Stimulated activated CD4-positive, alpha-beta T cell treated with anti-CD3 and anti-CD28 coated beads, TNF-alpha, amount 100 ng/mL, for 4 hours (primary cell): ENCODE measurements at regions not wholly inside any gene's neighbourhood (a gene's known extent, or its start where the extent isn't known, plus 50 kb on each side); places are given as distances from the start of the nearest gene placed in this dataset.
"Not testable (repeated sequence)": the region's sequence is repeated elsewhere in the genome, so short reads cannot be mapped to it uniquely, and the experiment has no call there.

Experiments
- DNase-seq, 3 experiments: peaks; one replicate each; pipeline ENCODE4 v3.0.0-alpha.2; 2020; ENCODE audit warnings: low read depth in 3 of 3

- no peak for DNase-seq
These were observed 242.0 kb downstream of the ARHGAP12 start for GRCh38 chr10:31686599-31686998.

GRCh38 chr10:31683682-31684081 is 244.9 kb downstream of the ARHGAP12 start:
- no peak for DNase-seq

- DNase-seq: no peak
These were observed 248.7 kb downstream of the ARHGAP12 start for GRCh38 chr10:31679936-31680335.

DNA sequence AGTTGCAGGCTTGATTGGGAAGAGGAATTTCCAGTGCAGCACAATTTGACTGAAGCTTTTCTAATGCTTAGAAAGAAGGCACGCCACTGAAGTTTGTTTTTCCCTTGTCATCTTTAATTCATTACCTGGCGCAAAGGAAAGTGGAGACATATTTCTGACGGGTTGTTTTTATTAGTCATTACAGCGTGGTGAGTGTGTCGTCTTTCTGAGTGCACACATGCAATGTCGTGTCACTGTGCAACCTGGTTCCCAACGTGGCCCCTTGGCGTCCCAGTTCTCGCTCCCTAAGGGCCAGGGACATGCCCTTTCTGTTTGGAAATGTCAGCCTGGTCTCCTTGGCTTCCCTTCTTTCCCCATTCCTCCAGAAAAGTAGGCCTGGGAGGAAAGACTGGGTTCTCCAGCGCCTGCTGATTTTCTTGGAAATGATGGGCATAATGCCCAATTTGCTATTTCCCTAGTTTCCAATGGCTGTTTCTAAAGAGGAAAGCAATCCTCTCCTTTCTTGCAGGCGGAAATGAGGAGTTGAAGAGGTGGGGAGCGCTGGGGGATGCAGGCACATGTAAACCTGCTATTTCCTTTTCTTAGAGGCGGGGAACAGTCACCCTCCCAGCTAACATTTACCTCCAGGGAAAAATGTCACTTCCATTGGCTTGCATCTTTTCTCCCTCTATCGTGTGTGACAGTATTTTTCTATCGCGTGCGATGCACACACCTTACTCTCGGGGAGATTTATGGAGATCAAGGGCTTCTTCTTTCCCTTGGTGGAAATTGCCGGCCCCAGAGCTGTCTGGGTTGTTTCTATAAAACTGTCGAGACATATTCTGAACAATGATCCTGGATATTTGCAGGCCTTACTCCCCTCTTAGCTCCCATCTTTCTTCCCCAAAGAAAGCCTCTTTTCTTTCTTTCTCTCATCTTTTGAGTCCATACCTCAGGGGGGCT is 249.8 kb downstream of the ARHGAP12 start:
- no peak for DNase-seq

DNA sequence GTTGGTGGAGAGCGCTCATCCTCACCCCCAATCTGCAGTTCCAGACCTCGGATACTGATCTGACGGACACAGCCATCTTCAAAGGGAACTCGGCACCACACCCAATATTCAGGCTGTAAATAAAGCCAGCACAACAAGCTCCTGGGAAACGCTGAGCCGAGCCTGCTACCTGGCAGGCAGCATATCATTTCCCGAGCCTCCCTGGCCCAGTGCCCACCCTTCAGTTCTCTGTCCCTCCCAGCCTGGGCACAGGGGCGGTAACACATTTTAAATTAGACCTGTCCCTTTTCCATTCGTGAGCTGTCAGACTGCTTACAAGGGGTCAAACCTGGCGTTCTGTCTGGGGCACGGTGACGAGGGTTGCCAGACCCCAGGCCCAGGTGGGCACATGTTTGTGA is 250.5 kb downstream of the ARHGAP12 start:
- no peak for DNase-seq

- DNase-seq: no peak
These were observed 251.2 kb downstream of the ARHGAP12 start for GRCh38 chr10:31677195-31678138.

GRCh38 chr10:31675726-31676125 is 252.9 kb downstream of the ARHGAP12 start:
- DNase-seq: no peak

- DNase-seq: no peak
These were observed 259.3 kb downstream of the ARHGAP12 start for GRCh38 chr10:31669357-31669756.

DNA sequence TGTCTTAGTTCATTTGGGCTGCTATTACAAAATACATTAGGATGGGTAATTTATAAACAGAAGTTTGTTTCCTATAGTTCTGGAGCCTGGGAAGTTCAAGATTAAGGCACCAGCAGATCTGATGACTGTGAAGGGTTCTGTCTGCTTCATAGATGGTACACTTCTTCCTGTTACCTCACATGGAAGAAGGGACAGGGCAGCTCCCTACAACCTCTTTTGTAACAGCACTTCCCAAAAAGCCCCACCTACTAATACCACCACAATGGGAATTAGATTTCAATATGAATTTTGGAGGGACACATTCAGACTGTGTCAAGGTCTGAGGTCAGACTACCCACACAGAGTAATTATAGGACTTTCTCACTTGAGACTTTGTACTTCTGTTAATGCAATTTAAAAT is 260.3 kb downstream of the ARHGAP12 start:
- DNase-seq: no peak

DNA sequence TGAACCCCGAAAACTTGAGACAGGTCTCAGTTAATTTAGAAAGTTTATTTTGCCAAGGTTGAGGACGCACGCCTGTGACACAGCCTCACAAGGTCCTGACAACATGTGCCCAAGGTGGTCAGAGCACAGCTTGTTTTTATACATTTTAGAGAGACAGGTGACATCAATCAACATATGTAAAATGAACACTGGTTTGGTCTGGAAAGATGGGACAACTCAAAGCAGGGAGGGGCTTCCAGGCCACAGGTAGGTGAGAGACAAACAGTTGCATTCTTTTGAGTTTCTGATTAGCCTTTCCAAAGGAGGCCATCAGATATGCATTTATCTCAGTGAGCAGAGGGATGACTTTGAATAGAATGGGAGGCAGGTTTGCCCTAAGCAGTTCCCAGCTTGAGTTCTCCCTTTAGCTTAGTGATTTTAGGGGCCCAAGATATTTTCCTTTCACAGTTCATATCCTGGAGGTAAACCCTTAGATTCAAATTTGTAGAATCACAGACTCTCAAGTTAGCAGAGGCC is 262.8 kb downstream of the ARHGAP12 start:
- DNase-seq: not testable (repeated sequence)

GRCh38 chr10:31664803-31665202 is 263.8 kb downstream of the ARHGAP12 start:
- DNase-seq: no peak

GRCh38 chr10:31664071-31664470 is 264.6 kb downstream of the ARHGAP12 start:
- not testable (repeated sequence) for DNase-seq

DNA sequence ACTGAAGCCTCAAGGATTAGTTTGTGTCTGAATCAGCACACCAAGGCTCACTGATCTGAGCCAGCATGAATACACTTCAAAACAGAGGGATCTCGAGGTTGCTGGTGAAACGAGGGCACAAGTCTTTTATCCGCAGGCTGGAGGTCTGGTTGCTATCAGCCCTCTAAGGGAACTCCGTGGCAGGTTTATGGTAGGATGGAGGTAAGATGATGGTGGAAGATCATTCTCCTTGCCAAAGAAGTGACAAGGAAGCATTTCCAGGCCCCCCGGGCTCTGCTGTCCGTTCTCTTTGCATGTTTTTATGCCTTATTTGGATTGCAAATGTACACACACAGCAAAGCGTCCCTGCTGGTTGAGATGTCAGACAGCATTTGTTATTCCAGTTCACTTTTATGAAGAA is 268.3 kb downstream of the ARHGAP12 start:
- DNase-seq: no peak

- DNase-seq: no peak
These were observed 269.0 kb downstream of the ARHGAP12 start for GRCh38 chr10:31659665-31660064.

GRCh38 chr10:31657434-31657872 is 271.2 kb downstream of the ARHGAP12 start:
- DNase-seq: no peak

GRCh38 chr10:31656851-31657433 is 271.7 kb downstream of the ARHGAP12 start:
- DNase-seq: no peak

- no peak for DNase-seq
These were observed 276.6 kb downstream of the ARHGAP12 start for GRCh38 chr10:31652038-31652437.

GRCh38 chr10:31650010-31650409 is 278.6 kb downstream of the ARHGAP12 start:
- no peak for DNase-seq

DNA sequence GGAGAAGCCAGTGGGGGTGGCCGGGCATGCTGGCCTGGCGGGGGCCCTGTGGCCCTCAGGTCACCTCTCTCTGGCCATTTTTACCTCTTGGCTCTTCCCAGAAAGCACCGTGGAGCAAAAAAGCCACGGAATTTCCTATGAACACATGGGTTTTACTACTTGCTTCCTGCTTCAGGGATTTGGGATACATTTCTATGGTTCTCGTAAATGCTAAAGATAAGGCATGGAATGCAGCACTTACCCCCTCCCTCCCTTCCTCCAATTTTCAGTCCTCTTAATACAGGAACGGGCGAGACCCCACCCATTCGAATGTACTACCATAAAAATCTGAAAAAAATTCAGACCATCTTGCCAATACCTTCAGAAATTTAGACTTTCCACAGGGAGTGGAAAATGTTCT is 279.7 kb downstream of the ARHGAP12 start:
- no peak for DNase-seq

GRCh38 chr10:31647861-31648260 is 280.8 kb downstream of the ARHGAP12 start:
- DNase-seq: no peak

DNA sequence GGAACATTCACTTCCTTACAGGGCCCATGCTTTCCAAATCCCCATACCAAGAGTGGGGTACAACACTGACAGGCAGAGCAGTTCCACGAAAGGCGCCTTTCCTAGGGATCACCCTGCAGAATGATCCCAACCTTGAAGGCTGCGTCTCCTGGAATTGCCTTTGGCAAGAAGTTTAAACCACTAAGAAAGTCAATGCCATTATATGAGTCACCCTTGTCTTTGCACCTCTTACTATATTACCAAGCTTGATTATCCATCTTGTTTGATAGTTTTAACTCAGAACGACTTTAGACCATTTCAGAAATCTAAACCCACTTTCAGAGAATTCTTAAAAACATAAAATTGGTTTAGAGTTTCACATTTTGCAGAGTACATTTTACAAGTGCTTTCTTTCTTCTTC is 282.1 kb downstream of the ARHGAP12 start:
- DNase-seq: no peak

GRCh38 chr10:31645786-31646185 is 282.8 kb downstream of the ARHGAP12 start:
- no peak for DNase-seq
